LNCaP clone FGC (cell line): ENCODE measurements at regions not wholly inside any gene's neighbourhood (a gene's known extent, or its start where the extent isn't known, plus 50 kb on each side); places are given as distances from the start of the nearest gene placed in this dataset.

Source experiments
- DNase-seq: peaks from one replicate; pipeline ENCODE4 v3.0.0-alpha.2; 2011; ENCODE audit warnings: low read depth
- H3K4me3 ChIP-seq: 2 replicates; pipeline ENCODE4 v1.5.1; 2011; ENCODE audit warnings: mild to moderate bottlenecking, low read depth, low read length, control low read depth
- CTCF ChIP-seq: IDR thresholded peaks from 2 replicates; pipeline ENCODE4 v1.5.1; 2012; ENCODE audit warnings: mild to moderate bottlenecking; ENCODE audit not compliant: control insufficient read depth, insufficient read depth; ENCODE audit errors: extremely low read depth

GRCh38 chr14:76304536-76305267 lies 71.2 kb upstream of the ESRRB start:
- no peak overlapping the region for H3K4me3 ChIP-seq
- TF ChIP-seq CTCF: no peak
- DNase-seq: no peak

- no peak overlapping the region for H3K4me3 ChIP-seq
- no peak for TF ChIP-seq CTCF
- DNase-seq: no peak
Measured at GRCh38 chr14:76305268-76305826, 70.6 kb upstream of the ESRRB start.

- H3K4me3 ChIP-seq: no peak overlapping the region
- no peak for TF ChIP-seq CTCF
- DNase-seq: no peak
Measured at GRCh38 chr14:76306131-76306530, 69.8 kb upstream of the ESRRB start.

- H3K4me3 ChIP-seq: no peak overlapping the region
- DNase-seq: no peak
- TF ChIP-seq CTCF: no peak
Measured at GRCh38 chr14:76307786-76308780, 67.9 kb upstream of the ESRRB start.

GRCh38 chr14:76309572-76310162 lies 66.3 kb upstream of the ESRRB start:
- no peak for DNase-seq
- no peak overlapping the region for H3K4me3 ChIP-seq
- TF ChIP-seq CTCF: no peak

- no peak overlapping the region for H3K4me3 ChIP-seq
- no peak for TF ChIP-seq CTCF
- DNase-seq: no peak
Measured at GRCh38 chr14:76311079-76311758, 64.7 kb upstream of the ESRRB start.
